GM18519 (cell line): ENCODE measurements at regions not wholly inside any gene's neighbourhood (a gene's known extent, or its start where the extent isn't known, plus 50 kb on each side); places are given as distances from the start of the nearest gene placed in this dataset.
"Not testable (repeated sequence)": the region's sequence is repeated elsewhere in the genome, so short reads cannot be mapped to it uniquely, and the experiment has no call there.

Experiments used
- ATAC-seq: cut with Tn5 transposase; IDR thresholded peaks from one replicate; pipeline ENCODE4 v1.9.1; 2021; ENCODE audit warnings: mild to moderate bottlenecking, moderate library complexity; ENCODE audit not compliant: unreplicated experiment, low FRiP score

- ATAC-seq, result not testable (repeated sequence)
These were observed 90.6 kb upstream of the CST7 start for GRCh38 chr20:24858500-24858899.

GRCh38 chr20:24859539-24859938, 89.5 kb upstream of the CST7 start:
- no peak for ATAC-seq

GRCh38 chr20:24862186-24862585, 86.9 kb upstream of the CST7 start:
- ATAC-seq, result no peak

GRCh38 chr20:24862606-24863005, 86.5 kb upstream of the CST7 start:
- ATAC-seq, result no peak

GRCh38 chr20:24863356-24863755, 85.7 kb upstream of the CST7 start:
- no peak for ATAC-seq

- ATAC-seq, result no peak
These were observed 83.1 kb upstream of the CST7 start for GRCh38 chr20:24866008-24866407.

- ATAC-seq, result no peak
These were observed 82.3 kb upstream of the CST7 start for GRCh38 chr20:24866742-24867141.

- no peak for ATAC-seq
These were observed 81.5 kb upstream of the CST7 start for GRCh38 chr20:24867556-24867955.

- ATAC-seq, result no peak
These were observed 80.6 kb upstream of the CST7 start for GRCh38 chr20:24868396-24868927.

- no peak for ATAC-seq
These were observed 80.1 kb upstream of the CST7 start for GRCh38 chr20:24868959-24869358.

GRCh38 chr20:24870057-24870456, 79.0 kb upstream of the CST7 start:
- ATAC-seq, result no peak

GRCh38 chr20:24870881-24871280, 78.2 kb upstream of the CST7 start:
- no peak for ATAC-seq

GRCh38 chr20:24871480-24872213, 77.4 kb upstream of the CST7 start:
- ATAC-seq, result no peak

- no peak for ATAC-seq
These were observed 76.6 kb upstream of the CST7 start for GRCh38 chr20:24872291-24873024.

GRCh38 chr20:24873025-24873620, 75.9 kb upstream of the CST7 start:
- no peak for ATAC-seq

GRCh38 chr20:24875078-24875477, 74.0 kb upstream of the CST7 start:
- ATAC-seq, result no peak

GRCh38 chr20:24877652-24878051, 71.4 kb upstream of the CST7 start:
- no peak for ATAC-seq

- ATAC-seq, result no peak
These were observed 70.4 kb upstream of the CST7 start for GRCh38 chr20:24878657-24879056.

GRCh38 chr20:24879875-24880274, 69.2 kb upstream of the CST7 start:
- no peak for ATAC-seq

- ATAC-seq, result no peak
These were observed 68.7 kb upstream of the CST7 start for GRCh38 chr20:24880356-24880755.

- no peak for ATAC-seq
These were observed 58.8 kb upstream of the CST7 start for GRCh38 chr20:24890286-24890685.
